Panc1 (cell line): ENCODE measurements at regions not wholly inside any gene's neighbourhood (a gene's known extent, or its start where the extent isn't known, plus 50 kb on each side); places are given as distances from the start of the nearest gene placed in this dataset.

Source experiments
- CTCF ChIP-seq: fragments of 450-650 bp; IDR thresholded peaks from 2 replicates; pipeline ENCODE4 v1.5.1; 2017; ENCODE audit warnings: mild to moderate bottlenecking
- TF ChIP-seq, protein P1 (sequence below), 2 experiments: IDR thresholded peaks; 2 replicates each; pipeline ENCODE4 v1.6.1; 2011 to 2012; ENCODE audit warnings: low read depth in 2 of 2, control low read depth in 1 of 2, low read length in 1 of 2, mild to moderate bottlenecking in 1 of 2, moderate library complexity in 1 of 2; ENCODE audit not compliant: insufficient read depth in 1 of 2

DNA sequence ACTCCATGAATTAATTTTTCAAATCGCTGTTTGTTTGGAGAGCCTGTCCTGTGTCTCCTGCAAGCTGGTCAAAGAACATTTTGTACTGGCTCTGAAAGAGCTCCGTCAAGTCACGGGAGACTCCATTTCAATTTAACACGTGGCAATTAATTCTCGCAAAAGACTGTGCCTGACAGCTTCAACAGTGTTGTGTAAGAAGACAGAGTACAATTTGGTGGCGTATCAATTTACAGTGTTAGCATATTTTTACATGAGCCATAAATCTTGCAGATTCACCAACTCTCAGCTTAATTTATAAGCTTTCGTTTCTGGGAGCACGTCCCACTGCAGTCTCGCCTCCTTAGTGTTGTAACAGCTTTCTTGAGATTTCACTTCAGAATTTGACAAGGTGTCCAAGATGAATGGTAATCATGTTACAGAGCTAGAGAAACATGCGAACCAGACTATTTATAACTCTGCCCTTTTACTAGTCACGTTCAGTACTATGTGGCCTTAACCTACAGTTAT lies 70.8 kb downstream of the RWDD4 start:
- no peak for TF ChIP-seq CTCF
- TF ChIP-seq, protein P1, sequence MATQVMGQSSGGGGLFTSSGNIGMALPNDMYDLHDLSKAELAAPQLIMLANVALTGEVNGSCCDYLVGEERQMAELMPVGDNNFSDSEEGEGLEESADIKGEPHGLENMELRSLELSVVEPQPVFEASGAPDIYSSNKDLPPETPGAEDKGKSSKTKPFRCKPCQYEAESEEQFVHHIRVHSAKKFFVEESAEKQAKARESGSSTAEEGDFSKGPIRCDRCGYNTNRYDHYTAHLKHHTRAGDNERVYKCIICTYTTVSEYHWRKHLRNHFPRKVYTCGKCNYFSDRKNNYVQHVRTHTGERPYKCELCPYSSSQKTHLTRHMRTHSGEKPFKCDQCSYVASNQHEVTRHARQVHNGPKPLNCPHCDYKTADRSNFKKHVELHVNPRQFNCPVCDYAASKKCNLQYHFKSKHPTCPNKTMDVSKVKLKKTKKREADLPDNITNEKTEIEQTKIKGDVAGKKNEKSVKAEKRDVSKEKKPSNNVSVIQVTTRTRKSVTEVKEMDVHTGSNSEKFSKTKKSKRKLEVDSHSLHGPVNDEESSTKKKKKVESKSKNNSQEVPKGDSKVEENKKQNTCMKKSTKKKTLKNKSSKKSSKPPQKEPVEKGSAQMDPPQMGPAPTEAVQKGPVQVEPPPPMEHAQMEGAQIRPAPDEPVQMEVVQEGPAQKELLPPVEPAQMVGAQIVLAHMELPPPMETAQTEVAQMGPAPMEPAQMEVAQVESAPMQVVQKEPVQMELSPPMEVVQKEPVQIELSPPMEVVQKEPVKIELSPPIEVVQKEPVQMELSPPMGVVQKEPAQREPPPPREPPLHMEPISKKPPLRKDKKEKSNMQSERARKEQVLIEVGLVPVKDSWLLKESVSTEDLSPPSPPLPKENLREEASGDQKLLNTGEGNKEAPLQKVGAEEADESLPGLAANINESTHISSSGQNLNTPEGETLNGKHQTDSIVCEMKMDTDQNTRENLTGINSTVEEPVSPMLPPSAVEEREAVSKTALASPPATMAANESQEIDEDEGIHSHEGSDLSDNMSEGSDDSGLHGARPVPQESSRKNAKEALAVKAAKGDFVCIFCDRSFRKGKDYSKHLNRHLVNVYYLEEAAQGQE (IDR thresholded peaks at IDR 0.05; ENCODE audit: insufficient read depth in 1 of 2, low read depth in 2 of 2, low read length in 1 of 2): no peak
